Sciatic nerve (tissue), 2 donors: ENCODE measurements at regions not wholly inside any gene's neighbourhood (a gene's known extent, or its start where the extent isn't known, plus 50 kb on each side); places are given as distances from the start of the nearest gene placed in this dataset.

Experiments
- ATAC-seq: fragments of 200-7000 bp; cut with Tn5 transposase; one replicate; pipeline ENCODE4 v1.9.1; 2020; ENCODE audit warnings: mild to moderate bottlenecking, moderate library complexity
- DNase-seq: peaks from one replicate; pipeline ENCODE4 v3.0.0-alpha.2; 2020; ENCODE audit warnings: low spot score
- intact Hi-C: fragments of 100-400 bp; cut with DNase I; formaldehyde crosslinking; loops from one replicate; pipeline ENCODE4 v1.14.2; 2022
- donor health status: DM: no; HTN: no; CAD: no.
- donor health status: DM: no; HTN: no; CAD: no.

GRCh38 chr22:34897126-34897525, 168.8 kb upstream of the ISX start:
- ATAC-seq (no peak), DNase-seq (no peak)
- intact Hi-C loops, result no loop called here

GRCh38 chr22:34902335-34902734, 163.6 kb upstream of the ISX start:
- DNase-seq, result no peak
- ATAC-seq, result no peak
- intact Hi-C loops, result no loop called here

- no peak for ATAC-seq
- intact Hi-C loops, result no loop called here
- DNase-seq, result no peak
Measured at GRCh38 chr22:34903416-34903815, 162.5 kb upstream of the ISX start.

- ATAC-seq (no peak), DNase-seq (no peak)
- intact Hi-C loops, result no loop called here
Measured at GRCh38 chr22:34904486-34904885, 161.5 kb upstream of the ISX start.

GRCh38 chr22:34913826-34914225, 152.1 kb upstream of the ISX start:
- ATAC-seq, result no peak
- intact Hi-C loops, result loop anchor here (5.0 kb wide), 1 partner anchor 582 kb away; no protein-coding TSS in a partner anchor
- DNase-seq, result no peak

GRCh38 chr22:34914846-34915245, 151.1 kb upstream of the ISX start:
- intact Hi-C loops, result loop anchor here (5.0 kb wide), 1 partner anchor 583 kb away; no protein-coding TSS in a partner anchor
- DNase-seq, result no peak
- ATAC-seq, result peak; percentile 30

GRCh38 chr22:34917239-34917638, 148.7 kb upstream of the ISX start:
- ATAC-seq (no peak), DNase-seq (no peak)
- intact Hi-C loops, result no loop called here

- ATAC-seq (no peak), DNase-seq (no peak)
- intact Hi-C loops, result no loop called here
Measured at GRCh38 chr22:34931026-34931425, 134.9 kb upstream of the ISX start.

- DNase-seq (no peak), ATAC-seq (peak; percentile 85)
- intact Hi-C loops, result no loop called here
Measured at GRCh38 chr22:34934261-34934660, 131.7 kb upstream of the ISX start.

GRCh38 chr22:34943830-34944229, 122.1 kb upstream of the ISX start:
- DNase-seq (no peak), ATAC-seq (no peak)
- intact Hi-C loops, result no loop called here

GRCh38 chr22:34946339-34946985, 119.5 kb upstream of the ISX start:
- no peak for ATAC-seq
- intact Hi-C loops, result no loop called here
- no peak for DNase-seq

GRCh38 chr22:34950489-34950888, 115.5 kb upstream of the ISX start:
- no peak for ATAC-seq
- DNase-seq, result no peak
- intact Hi-C loops, result no loop called here

- DNase-seq (no peak), ATAC-seq (no peak)
- intact Hi-C loops, result no loop called here
Measured at GRCh38 chr22:34951212-34951611, 114.7 kb upstream of the ISX start.

- no peak for ATAC-seq
- intact Hi-C loops, result no loop called here
Measured at GRCh38 chr22:34960005-34960404, 106.0 kb upstream of the ISX start.

GRCh38 chr22:34966980-34967565, 98.9 kb upstream of the ISX start:
- ATAC-seq, result no peak
- no peak for DNase-seq
- intact Hi-C loops, result no loop called here

More at GRCh38 chr22:34960005-34960404, 106.0 kb upstream of the ISX start:
- no peak for DNase-seq

- no peak for DNase-seq
- no peak for ATAC-seq
Measured at GRCh38 chr22:34969001-34969790, 96.8 kb upstream of the ISX start.

GRCh38 chr22:34971456-34971855, 94.5 kb upstream of the ISX start:
- ATAC-seq, result no peak
- no peak for DNase-seq
- intact Hi-C loops, result no loop called here

More at GRCh38 chr22:34969001-34969790, 96.8 kb upstream of the ISX start:
- intact Hi-C loops, result no loop called here

- DNase-seq (no peak), ATAC-seq (no peak)
- intact Hi-C loops, result no loop called here
Measured at GRCh38 chr22:34972191-34972897, 93.6 kb upstream of the ISX start.

GRCh38 chr22:34973016-34973415, 92.9 kb upstream of the ISX start:
- intact Hi-C loops, result no loop called here
- no peak for DNase-seq
- no peak for ATAC-seq

GRCh38 chr22:34973926-34974325, 92.0 kb upstream of the ISX start:
- DNase-seq, result no peak
- intact Hi-C loops, result no loop called here
- ATAC-seq, result no peak
